Hypothalamus (tissue), 51 donors: ENCODE measurements at regions not wholly inside any gene's neighbourhood (a gene's known extent, or its start where the extent isn't known, plus 50 kb on each side); places are given as distances from the start of the nearest gene placed in this dataset.
"Not testable (repeated sequence)": the region's sequence is repeated elsewhere in the genome, so short reads cannot be mapped to it uniquely, and the experiment has no call there.

Source experiments
- DNase-seq, 51 donors: peaks; one replicate each; lab custom pipeline; 2025; lab: John Stamatoyannopoulos, UW

DNA sequence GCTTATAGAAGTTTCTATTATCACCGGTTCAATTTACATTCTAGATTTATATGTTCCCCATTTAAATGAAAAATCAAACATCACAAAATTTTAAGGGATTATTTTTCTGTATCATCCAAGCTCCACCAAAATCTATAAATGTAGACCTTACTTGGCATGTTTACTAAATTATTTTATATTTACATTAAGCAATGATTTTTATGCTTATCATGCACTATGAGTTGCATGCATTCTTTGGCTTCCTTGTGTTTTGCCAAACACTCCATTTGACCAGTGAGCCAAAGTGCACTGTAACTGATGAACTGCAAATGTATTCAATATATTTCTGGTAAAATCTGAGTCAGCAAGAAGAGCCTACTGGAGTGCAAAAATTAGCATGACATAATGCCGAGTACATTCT lies 595.5 kb upstream of the PCDH7 start:
- DNase-seq = not testable (repeated sequence)

DNA sequence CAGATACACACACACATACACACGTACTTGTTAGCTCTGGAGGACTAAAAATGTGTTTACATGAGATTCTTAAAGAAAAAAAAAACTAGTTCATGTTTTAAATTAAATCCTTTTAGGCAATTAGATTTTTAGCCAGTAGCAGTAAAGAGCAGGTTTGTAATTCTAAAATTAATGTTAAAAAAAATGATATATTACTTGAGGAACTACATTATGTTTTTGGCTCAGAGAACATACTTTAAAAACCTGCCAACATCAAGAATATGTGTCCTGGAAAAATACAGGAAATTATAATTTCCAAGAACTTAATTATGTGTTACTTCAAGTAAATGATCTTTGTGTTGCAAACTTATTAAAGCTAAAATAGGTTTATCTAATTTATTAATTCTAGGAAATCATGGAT lies 594.3 kb upstream of the PCDH7 start:
- DNase-seq = no peak

DNA sequence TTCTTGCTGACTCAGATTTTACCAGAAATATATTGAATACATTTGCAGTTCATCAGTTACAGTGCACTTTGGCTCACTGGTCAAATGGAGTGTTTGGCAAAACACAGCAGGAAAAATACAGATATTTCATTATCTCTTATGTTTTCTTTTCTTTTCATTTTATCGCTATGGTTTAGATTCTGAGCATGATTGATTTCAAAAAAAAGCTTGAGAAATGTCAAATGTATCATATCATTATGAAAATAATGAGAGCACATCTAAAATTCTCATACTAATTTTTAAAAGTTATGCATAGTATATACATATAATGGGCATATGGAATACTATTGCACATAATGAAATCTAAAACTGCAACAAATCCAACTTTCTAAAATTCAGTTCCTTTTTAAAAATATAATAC lies 593.8 kb upstream of the PCDH7 start:
- DNase-seq = no peak

DNA sequence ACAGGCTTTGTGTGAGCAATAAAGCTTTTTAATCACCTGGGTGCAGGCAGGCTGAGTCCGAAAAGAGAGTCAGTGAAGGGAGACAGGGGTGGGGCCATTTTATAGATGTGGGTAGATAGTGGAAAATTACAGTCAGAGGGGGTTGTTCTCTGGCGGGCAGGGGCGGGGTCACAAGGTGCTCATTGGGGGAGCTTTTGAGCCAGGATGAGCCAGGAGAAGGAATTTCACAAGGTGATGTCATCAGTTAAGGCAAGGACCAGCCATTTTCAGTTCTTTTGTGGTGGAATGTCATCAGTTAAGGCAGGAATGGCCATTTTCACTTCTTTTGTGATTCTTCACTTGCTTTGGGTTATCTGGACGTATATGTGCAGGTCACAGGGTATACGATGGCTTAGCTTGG lies 571.3 kb upstream of the PCDH7 start:
- not testable (repeated sequence) for DNase-seq

DNA sequence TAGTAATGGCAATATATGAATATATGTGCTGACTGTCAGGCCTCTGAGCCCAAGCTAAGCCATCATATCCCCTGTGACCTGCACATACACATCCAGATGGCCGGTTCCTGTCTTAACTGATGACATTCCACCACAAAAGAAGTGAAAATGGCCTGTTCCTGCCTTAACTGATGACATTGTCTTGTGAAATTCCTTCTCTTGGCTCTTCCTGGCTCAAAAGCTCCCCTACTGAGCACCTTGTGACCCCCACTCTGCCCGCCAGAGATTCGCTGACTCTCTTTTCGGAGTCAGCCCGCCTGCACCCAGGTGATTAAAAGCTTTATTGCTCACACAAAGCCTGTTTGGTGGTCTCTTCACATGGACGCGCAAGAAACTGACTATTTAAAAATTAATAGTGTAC lies 570.6 kb upstream of the PCDH7 start:
- DNase-seq = not testable (repeated sequence)

DNA sequence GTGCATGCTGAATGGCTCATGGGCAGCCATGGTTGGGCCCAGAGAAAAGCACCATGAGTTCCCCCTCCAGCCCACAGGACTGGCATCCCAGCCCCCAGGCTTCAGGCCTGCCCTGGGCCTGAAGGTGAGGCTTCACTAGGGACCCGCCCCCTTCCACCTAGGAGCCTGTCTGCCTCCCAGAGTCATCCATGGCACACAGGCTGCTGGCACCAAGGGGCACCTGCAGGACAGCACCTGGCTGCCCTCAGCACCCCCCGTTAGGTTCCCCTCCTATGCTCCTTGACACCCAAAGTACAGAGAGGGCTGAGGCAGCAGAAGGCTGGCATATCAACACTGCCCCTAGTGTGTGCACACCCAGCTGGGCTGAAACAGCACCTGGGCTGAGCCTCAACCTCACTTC lies 566.7 kb upstream of the PCDH7 start:
- no peak for DNase-seq

DNA sequence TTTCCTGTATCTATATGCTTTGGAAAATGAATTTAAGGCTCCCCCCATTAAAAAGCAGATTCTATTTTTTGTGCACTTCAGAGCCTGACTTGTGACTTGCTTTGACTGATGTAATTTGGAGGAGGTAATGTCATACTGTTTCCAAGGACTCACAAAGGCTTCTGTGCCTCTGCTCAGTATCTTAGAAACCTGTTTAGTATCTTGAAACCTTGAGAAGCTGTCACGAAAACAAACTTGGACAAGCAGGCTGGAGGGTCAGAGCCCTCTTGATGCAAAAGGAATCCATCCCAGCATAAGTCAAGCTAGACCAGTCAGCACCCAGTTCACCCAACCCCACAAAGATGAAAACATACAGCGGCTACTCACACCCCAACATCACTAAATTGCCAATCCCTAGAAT lies 560.0 kb upstream of the PCDH7 start:
- no peak for DNase-seq

DNA sequence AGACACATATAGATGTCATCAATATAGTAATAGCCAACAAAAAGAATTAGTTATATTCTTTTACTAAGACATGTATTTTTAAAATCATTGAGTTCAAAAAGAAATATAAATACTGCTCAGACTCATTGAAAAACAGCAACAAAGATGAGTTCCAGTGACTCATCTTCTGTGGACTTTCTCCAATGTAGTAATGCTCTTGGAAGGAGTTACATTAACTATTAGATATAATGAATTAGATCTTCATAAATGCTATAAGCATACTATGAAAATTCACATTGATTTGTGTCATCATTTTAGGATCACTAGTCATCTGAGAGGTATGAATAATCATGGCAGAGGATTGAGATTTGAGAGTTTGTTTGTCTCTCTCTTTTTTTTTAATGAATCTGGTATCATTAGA lies 547.8 kb upstream of the PCDH7 start:
- no peak for DNase-seq

DNA sequence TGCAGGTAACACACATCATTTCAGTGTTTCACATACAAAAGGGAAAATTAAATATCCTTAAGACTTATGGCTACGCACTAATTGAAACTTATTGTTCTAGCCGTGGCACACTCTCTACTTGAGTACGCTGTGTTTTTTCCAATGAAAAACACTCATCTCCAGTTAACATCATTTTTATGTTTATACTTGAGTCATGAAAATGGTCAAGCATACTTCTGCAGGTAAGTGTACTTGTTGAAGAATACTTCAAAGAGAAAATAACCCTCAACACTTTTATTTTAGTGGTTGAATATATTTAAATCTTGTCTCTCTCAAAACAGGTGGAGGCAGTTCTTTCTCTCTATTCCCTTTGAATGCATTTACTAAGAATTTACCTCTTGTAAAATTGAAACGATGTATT lies 538.7 kb upstream of the PCDH7 start:
- DNase-seq = no peak

DNA sequence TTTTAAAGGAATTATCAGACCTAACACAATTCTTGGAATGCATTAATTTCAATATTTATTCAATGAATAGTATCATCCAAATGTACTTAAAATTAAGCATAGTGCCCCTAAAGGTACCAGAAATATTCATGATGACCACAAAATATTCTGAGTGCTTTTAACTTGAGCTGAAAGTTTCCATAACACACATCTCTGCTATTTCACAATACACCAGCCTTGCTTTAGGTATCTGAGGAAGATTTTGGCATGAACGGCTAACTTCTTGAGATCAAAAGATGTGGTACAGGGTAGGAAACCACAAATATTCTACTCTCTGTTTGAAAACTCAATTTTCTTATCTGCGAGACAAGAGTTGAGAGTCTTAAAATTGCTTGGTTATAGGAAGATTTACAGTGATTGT lies 538.3 kb upstream of the PCDH7 start:
- DNase-seq = no peak

DNA sequence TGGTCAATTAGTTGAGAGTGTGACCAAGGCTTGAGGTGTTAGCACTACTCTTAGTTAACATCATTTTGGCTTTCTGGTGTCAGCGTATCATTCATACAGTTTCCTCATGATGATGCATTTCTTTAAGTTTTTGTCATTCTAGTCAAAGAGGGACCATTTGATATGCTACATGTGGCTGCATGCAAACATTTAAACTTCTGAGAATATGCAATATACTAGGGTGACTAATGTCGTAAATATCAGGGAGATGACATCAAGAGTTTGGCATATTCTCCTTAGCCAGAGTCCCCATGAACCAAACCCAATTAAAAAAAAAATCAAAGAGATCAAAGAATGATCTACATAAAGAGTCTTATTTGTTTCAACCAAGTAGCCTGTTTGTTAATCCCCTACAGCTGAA lies 537.4 kb upstream of the PCDH7 start:
- no peak for DNase-seq

DNA sequence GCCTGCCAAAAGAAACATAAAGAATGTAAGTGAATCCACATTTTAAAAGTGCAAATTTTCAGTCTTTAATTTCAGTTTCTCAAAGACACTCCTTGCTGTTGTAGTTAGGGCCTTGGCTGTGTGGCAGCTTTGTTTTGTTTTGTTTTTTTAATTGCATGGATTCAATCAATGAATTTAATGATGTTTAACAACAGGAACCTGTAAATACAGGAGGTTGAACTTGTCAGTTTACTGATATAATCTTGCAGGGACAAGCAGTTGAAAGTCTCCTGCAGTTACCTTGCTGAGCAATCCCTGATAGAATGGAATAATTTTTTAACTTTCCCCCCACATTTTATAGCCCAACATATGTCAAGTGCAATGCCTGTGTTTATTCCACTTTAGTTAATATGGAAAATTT lies 528.3 kb upstream of the PCDH7 start:
- DNase-seq = no peak

DNA sequence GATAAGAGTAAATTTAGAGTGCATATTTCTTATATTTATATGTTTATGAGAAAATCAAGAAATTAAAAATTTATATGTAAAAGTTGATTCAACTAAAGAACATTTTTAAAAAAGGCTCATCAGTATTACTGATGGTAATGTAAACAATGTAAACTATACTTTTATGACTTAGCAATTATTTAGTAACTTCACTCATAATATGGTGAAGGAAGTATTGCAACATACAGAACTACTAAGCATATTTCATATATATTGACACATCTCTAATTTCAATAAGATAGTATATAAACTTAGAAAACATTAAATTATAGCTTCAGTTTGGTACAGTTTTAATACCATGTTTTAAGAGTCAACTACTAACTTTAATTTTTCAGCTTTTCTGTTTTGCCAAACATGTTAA lies 512.8 kb upstream of the PCDH7 start:
- DNase-seq = no peak

DNA sequence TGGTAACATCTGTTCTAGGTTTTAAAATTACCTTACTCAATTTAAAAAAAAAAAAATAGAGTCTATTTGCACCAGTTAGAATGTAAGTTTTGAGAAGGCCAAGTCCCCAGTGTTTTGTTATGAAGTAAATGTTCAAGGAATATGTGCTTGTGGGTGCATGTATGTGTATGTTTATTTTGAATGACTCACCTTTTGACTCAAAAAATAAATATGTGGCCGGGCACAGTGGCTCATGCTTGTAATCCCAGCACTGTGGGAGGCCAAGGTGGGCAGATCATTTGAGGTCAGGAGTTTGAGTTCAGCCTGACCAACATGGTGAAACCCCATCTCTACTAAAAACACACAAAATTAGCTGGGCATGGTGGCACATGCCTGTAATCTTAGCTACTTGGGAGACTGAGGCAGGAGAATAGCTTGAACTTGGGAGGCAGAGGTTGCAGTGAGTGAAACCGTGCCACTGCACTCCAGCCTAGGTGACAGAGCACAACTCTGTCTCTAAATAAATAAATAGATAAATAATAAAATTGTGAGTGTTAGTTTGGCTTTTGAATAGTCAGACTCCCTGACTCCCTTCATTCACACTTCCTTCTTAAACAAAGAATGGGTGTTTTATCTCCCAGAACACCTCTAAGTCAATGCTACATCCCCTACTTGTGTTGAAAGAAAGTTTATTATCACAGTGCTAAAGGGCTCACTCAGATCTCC lies 511.3 kb upstream of the PCDH7 start:
- no peak for DNase-seq

DNA sequence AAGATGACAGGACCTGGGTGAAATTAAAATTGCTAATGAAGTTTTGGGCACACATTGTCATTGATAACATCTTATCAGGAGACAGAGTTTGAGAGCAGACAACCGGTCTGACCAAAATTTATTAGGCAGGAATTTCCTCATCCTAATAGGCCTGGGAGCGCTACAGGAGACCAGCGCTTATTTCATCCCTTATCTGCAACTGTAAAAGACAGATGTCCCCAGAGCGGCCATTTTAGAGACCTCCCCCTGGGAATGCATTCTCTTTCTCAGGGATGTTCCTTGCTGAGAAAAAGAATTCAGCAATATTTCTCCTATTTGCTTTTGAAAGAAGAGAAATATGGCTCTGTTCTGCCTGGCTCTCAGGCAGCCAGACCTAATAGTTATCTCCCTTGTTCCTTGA lies 504.2 kb upstream of the PCDH7 start:
- DNase-seq = not testable (repeated sequence)

DNA sequence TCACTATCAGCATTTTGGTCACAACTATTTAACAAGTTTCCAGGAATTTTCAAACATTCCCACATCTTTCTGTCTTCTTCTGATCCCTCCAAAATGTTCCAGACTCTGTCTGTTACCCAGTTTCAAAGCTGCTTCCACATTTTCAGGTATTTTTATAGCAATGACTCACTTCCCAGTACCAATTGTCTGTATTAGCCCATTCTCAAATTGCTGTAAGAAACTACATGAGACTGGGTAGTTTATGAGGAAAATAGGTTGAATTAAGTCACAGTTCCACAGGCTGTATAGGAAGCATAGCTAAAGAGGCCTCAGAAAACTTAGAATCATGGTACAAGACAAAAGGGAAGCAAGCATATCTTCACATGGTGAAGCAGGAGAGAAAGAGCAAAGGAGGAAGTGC lies 475.0 kb upstream of the PCDH7 start:
- no peak for DNase-seq

DNA sequence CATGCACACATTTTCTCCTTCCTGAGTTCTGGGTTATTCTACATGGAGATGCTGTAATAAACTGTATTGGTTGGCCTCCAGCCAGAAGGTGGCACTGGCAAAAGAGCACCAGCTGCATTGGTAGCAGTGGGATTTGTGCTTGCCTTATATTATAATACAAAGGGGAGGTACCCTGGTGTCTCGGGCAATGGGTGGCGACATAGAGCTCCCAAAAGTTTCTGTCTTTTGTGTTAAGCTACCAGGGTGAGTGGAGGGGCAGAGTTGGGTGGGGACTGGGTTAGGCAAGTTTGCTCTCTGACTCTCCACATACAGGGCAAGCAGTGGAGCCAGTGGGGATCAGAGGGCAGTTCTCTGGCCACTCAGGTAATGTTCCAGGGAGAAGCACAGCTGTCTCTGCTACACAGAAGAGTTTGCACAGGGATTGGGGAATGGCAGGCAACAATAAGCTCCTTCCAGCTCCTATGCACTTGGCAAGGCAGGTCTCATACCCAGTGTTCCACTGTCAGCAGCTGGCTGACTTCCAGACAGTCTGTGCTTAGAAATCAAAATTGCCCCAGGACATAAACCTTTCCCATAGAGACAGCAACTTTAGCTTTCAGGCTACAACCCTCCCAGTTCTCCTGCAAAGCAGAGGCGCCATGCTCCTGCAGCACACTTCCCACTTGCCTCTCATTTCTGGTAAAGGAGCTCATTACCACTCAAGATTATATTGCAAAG lies 463.9 kb upstream of the PCDH7 start:
- no peak for DNase-seq

DNA sequence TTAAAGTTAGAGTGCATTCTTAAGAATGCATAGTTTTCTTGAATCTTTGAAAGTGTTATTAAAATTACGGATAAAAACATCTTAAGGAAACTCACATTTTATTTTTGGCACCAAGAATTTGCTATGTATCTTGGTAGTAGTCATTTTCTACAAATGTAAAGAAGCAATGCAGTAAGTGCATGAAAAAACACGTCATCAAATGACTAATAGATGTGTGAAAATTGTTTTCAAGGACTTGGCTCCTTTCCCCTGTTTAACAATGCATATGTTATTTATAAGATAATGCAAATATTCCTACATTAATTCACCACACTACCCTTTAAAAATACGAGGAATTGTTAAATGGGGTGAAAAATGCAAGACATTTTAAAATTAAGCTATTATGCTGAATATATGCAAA lies 461.2 kb upstream of the PCDH7 start:
- no peak for DNase-seq

DNA sequence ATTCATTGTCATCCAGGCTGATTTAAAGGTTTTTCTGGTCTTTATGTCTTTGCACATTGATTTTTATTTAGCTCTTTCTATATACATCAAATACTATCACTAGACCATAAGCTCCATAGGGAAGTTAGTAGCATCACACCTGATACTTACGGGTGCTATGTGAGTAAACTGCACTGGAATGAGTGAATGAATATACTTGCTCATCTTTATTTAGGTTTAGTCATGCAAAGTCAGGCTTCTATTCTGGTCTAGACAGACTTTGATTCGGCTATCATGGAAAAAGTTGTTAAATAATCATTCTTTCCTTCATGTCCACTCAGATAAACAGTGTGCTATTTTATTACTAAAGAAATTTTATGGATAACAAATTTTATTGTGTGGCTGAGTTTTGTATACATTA lies 457.8 kb upstream of the PCDH7 start:
- no peak for DNase-seq

DNA sequence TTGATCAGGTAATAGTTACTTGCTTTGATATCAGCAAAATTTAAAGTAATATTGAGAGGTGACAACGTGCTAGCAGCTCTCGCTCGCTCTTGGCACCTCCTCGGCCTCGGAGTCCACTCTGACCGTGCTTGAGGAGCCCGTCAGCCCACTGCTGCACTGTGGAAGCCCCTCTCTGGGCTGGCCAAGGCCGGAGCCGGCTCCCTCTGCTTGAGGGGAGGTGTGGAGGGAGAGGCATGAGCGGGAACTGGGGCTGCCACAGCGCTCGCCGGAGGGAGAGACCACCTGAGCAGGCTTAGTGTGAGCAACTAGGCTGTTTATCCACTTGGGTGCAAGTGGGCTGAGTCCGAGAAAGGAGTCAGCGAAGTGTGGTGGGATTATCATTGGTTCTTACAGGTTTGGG lies 455.7 kb upstream of the PCDH7 start:
- DNase-seq = no peak

DNA sequence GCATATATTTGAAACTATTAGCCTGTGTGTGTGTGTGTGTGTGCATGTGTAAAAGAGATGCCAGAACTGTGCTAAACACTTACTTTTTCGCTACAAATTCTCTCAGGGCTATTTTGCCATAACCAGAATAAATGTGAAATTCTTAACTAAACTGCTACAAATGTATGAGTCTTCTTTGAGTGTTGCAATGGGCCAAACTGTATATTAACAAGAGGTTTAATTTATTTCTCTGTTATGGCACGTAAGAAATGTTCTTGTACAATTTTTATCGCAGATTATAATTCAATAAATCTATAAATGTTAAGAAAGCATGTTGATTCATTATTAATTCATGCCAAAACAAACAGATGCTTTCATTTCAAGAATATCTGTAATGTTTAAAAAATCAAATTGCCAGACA lies 454.5 kb upstream of the PCDH7 start:
- no peak for DNase-seq

DNA sequence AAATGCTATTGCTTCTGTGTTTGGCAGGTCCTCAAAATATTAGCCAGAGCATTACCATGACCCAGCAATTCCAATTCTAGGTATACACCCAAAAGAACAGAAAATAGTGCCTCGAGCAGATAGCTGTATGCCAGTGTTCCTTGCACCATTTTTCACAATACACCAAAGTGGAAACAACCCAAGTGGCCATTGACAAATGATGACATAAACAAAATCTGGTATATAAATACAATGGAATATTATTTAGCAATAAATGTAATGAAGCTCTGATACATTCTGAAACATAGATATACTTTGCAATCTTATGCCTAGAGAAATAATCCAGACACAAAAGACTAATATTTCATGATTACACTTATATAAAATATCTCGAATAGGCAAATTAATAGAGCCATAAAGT lies 451.8 kb upstream of the PCDH7 start:
- no peak for DNase-seq

DNA sequence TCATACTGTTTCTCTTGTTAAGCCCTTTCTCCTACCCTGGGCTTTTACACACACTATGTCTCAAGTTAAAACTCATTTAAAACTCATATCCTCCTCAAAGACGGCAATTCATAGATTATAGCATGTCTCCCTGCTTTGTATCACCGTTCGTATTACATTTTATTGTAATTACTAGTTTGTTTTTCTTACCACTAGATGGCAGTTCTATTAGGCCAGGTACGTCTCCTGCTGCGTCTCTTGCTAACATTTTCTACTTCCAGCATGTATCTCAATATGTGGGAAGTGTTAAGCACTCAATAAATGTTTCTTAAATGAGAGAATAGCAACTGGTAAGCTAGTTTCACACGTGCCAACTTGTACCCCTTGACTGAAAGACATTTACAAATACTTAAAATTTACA lies 450.3 kb upstream of the PCDH7 start:
- no peak for DNase-seq
